Neuronal stem cell (in vitro differentiated cells): ENCODE measurements at regions not wholly inside any gene's neighbourhood (a gene's known extent, or its start where the extent isn't known, plus 50 kb on each side); places are given as distances from the start of the nearest gene placed in this dataset.
"Not testable (repeated sequence)": the region's sequence is repeated elsewhere in the genome, so short reads cannot be mapped to it uniquely, and the experiment has no call there.

Source experiments
- DNase-seq: peaks from one replicate; pipeline ENCODE4 v3.0.0-alpha.2; 2013; ENCODE audit warnings: low spot score
- H2AFZ ChIP-seq: one replicate; pipeline ENCODE4 v1.6.1; 2013; ENCODE audit warnings: mild to moderate bottlenecking, low read length, inconsistent platforms
- H2AK5ac ChIP-seq: 2 replicates; pipeline ENCODE4 v1.6.1; 2013; ENCODE audit warnings: low read depth, mild to moderate bottlenecking, inconsistent platforms, low read length, moderate library complexity, mixed read lengths
- H2BK120ac ChIP-seq: 2 replicates; pipeline ENCODE4 v1.6.1; 2013; ENCODE audit warnings: low read depth, mild to moderate bottlenecking, inconsistent platforms, low read length, moderate library complexity, mixed read lengths
- H2BK12ac ChIP-seq: one replicate; pipeline ENCODE4 v1.6.1; 2013; ENCODE audit warnings: low read length, inconsistent platforms
- H2BK15ac ChIP-seq: 2 replicates; pipeline ENCODE4 v1.6.1; 2013; ENCODE audit warnings: mild to moderate bottlenecking, low read length, inconsistent platforms, mixed read lengths
- H2BK5ac ChIP-seq: one replicate; pipeline ENCODE4 v1.6.1; 2013; ENCODE audit warnings: inconsistent platforms, mild to moderate bottlenecking, low read length, moderate library complexity
- H3K14ac ChIP-seq: one replicate; pipeline ENCODE4 v1.6.1; 2013; ENCODE audit warnings: low read length, inconsistent platforms
- H3K18ac ChIP-seq: 2 replicates; pipeline ENCODE4 v1.6.1; 2013; ENCODE audit warnings: low read length, inconsistent platforms
- H3K23ac ChIP-seq: 2 replicates; pipeline ENCODE4 v1.6.1; 2013; ENCODE audit warnings: low read depth, mild to moderate bottlenecking, mixed read lengths, low read length, inconsistent platforms; ENCODE audit not compliant: poor library complexity
- H3K27ac ChIP-seq: replicated peaks from 3 replicates; pipeline ENCODE4 v1.5.1; 2013; ENCODE audit warnings: low read length, inconsistent platforms
- H3K27me3 ChIP-seq, 3 experiments: 2 replicates each; pipeline ENCODE4 v1.6.1; 2013; ENCODE audit warnings: low read length in 3 of 3, mild to moderate bottlenecking in 2 of 3, inconsistent platforms in 1 of 3, low read depth in 1 of 3, mixed read lengths in 1 of 3, moderate library complexity in 1 of 3; ENCODE audit not compliant: control insufficient read depth in 3 of 3, insufficient read depth in 3 of 3
- H3K36me3 ChIP-seq, 2 donors: replicated peaks in 1 of 2; 2 replicates each; pipeline ENCODE4 v1.6.1; 2013; ENCODE audit warnings: low read length in 2 of 2; ENCODE audit not compliant: control insufficient read depth in 2 of 2, insufficient read depth in 2 of 2
- H3K4ac ChIP-seq: 2 replicates; pipeline ENCODE4 v1.6.1; 2013; ENCODE audit warnings: inconsistent platforms, mild to moderate bottlenecking, low read length, moderate library complexity
- H3K4me1 ChIP-seq, 2 donors: 1 replicate in 1 of 2; 2 replicates in 1 of 2; pipeline ENCODE4 v1.6.1; 2013; ENCODE audit warnings: low read length in 2 of 2, low read depth in 1 of 2; ENCODE audit not compliant: control insufficient read depth in 2 of 2, insufficient read depth in 1 of 2
- H3K4me2 ChIP-seq: one replicate; pipeline ENCODE4 v1.6.1; 2013; ENCODE audit warnings: mild to moderate bottlenecking, low read length, inconsistent platforms; ENCODE audit not compliant: insufficient read depth, poor library complexity, severe bottlenecking
- H3K4me3 ChIP-seq, 2 donors: 2 replicates each; pipeline ENCODE4 v1.5.1; 2013; ENCODE audit warnings: low read length in 2 of 2, mild to moderate bottlenecking in 2 of 2, inconsistent platforms in 1 of 2, moderate library complexity in 1 of 2
- H3K79me1 ChIP-seq: one replicate; pipeline ENCODE4 v1.6.1; 2013; ENCODE audit warnings: low read depth, mild to moderate bottlenecking, inconsistent platforms, low read length, moderate library complexity
- H3K9ac ChIP-seq: one replicate; pipeline ENCODE4 v1.6.1; 2013; ENCODE audit warnings: mild to moderate bottlenecking, low read depth, low read length, inconsistent platforms; ENCODE audit not compliant: poor library complexity
- H3K9me3 ChIP-seq, 2 donors: replicated peaks in 1 of 2; 2 replicates each; pipeline versions ENCODE3 to v1.6.1; 2013; ENCODE audit warnings: low read length in 2 of 2, mild to moderate bottlenecking in 2 of 2, inconsistent platforms in 1 of 2, low read depth in 1 of 2, mixed read lengths in 1 of 2, moderate library complexity in 1 of 2; ENCODE audit not compliant: control insufficient read depth in 2 of 2, insufficient read depth in 1 of 2
- H4K8ac ChIP-seq: one replicate; pipeline ENCODE4 v1.6.1; 2013; ENCODE audit warnings: low read depth, mild to moderate bottlenecking, inconsistent platforms, low read length, moderate library complexity
- H4K91ac ChIP-seq: one replicate; pipeline ENCODE4 v1.6.1; 2013; ENCODE audit warnings: low read length, low read depth, mild to moderate bottlenecking, inconsistent platforms; ENCODE audit not compliant: poor library complexity
- WGBS, 2 donors: extraction: QIAGEN DNeasy Blood & Tissue Kit; methylation state at CpG; one replicate each; pipeline ENCODE4 v1.1.7; 2013; ENCODE audit warnings: missing lambda C conversion rate in 2 of 2, mixed read lengths in 1 of 2; ENCODE audit not compliant: insufficient read length in 2 of 2, insufficient replicate concordance in 1 of 2; ENCODE audit errors: extremely low coverage in 2 of 2; 5-methylcytosine and 5-hydroxymethylcytosine counted together

- H3K23ac ChIP-seq, H2BK5ac ChIP-seq, H3K14ac ChIP-seq, H3K4me3 ChIP-seq, DNase-seq, H2AK5ac ChIP-seq, H4K8ac ChIP-seq, H2BK12ac ChIP-seq, H3K9me3 ChIP-seq, H3K4me1 ChIP-seq, H3K36me3 ChIP-seq, H3K18ac ChIP-seq, H4K91ac ChIP-seq, H3K27me3 ChIP-seq, H2AFZ ChIP-seq, H2BK120ac ChIP-seq, H3K79me1 ChIP-seq, H3K27ac ChIP-seq, H3K9ac ChIP-seq, H3K4me2 ChIP-seq, H3K4ac ChIP-seq, H2BK15ac ChIP-seq: not testable (repeated sequence)
- no CpG with 5 or more reads among the region's 5 CpGs for WGBS, 2 donors
Observed at GRCh38 chrX:39702636-39703035, 395.1 kb downstream of the BCOR start.

DNA sequence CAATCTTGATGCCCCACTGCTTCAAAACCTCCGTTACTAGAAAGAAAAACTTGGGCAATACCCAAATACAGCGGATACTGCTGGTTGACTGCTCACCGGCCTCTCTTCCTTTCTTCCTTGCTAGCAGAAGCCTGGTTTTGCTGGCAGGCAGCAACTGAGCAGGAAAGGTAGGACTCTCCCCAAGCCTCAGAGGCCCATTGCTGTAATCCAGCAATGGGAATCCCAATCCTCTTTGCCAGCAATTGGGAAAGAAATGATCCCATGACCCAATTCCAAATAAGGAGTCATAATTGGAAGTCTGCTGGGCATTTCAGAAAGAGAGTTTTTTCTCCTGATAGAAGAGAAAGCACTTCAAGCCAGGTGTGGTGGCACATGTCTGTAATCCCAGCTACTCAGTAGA, 394.5 kb downstream of the BCOR start:
- WGBS, 2 donors, result no CpG with 5 or more reads among the region's 3 CpGs
- Histone ChIP-seq H3K36me3 (no peaks in the 10 kb centered on the region), H4K8ac (no peak overlapping the region), H2BK120ac (no peak overlapping the region), H2BK12ac (no peak overlapping the region), H3K4me1 (no peaks in the 10 kb centered on the region), H2BK15ac (no peak overlapping the region), H3K4ac (no peak overlapping the region), H3K79me1 (no peaks in the 10 kb centered on the region), H3K27ac (no peak overlapping the region), H3K18ac (no peak overlapping the region), H3K14ac (no peak overlapping the region), H3K9ac (no peak overlapping the region), H3K4me3 (no peak overlapping the region), H3K23ac (no peak overlapping the region), H3K9me3 (no peaks in the 10 kb centered on the region), H3K4me2 (no peak overlapping the region), H3K27me3 (no peaks in the 10 kb centered on the region), H2BK5ac (no peak overlapping the region), H2AFZ (no peak overlapping the region), H2AK5ac (no peak overlapping the region), H4K91ac (no peak overlapping the region)
- no peak for DNase-seq

GRCh38 chrX:39704590-39704989, 393.2 kb downstream of the BCOR start:
- peaks cover 0 to 4% (median 0%) of the 10 kb centered on the region in 3 experiments for H3K27me3 ChIP-seq
- H3K14ac ChIP-seq, result no peak overlapping the region
- DNase-seq, result no peak
- H3K4me1 ChIP-seq, result no peaks in the 10 kb centered on the region
- H3K36me3 ChIP-seq, result no peaks in the 10 kb centered on the region
- H3K9ac ChIP-seq, result no peak overlapping the region
- no peak overlapping the region for H2BK5ac ChIP-seq
- no peak overlapping the region for H3K4me2 ChIP-seq
- H4K91ac ChIP-seq, result no peak overlapping the region
- H2BK12ac ChIP-seq, result no peak overlapping the region
- no peak overlapping the region for H4K8ac ChIP-seq
- H3K9me3 ChIP-seq, result no peaks in the 10 kb centered on the region
- H2AFZ ChIP-seq, result no peak overlapping the region
- H3K79me1 ChIP-seq, result no peaks in the 10 kb centered on the region
- no peak overlapping the region for H3K4ac ChIP-seq
- H3K27ac ChIP-seq, result no peak overlapping the region
- no peak overlapping the region for H2BK120ac ChIP-seq
- H3K18ac ChIP-seq, result no peak overlapping the region
- WGBS, 2 donors, result no CpG with 5 or more reads among the region's 5 CpGs
- H2BK15ac ChIP-seq, result no peak overlapping the region
- H3K4me3 ChIP-seq, result no peak overlapping the region
- H2AK5ac ChIP-seq, result no peak overlapping the region
- no peak overlapping the region for H3K23ac ChIP-seq

- Histone ChIP-seq H3K9ac (no peak overlapping the region), H3K14ac (no peak overlapping the region), H2AFZ (no peak overlapping the region), H4K8ac (no peak overlapping the region), H2BK15ac (no peak overlapping the region), H3K4me1 (no peaks in the 10 kb centered on the region), H3K27me3 (peaks cover 0 to 4% (median 0%) of the 10 kb centered on the region in 3 experiments), H3K18ac (no peak overlapping the region), H4K91ac (no peak overlapping the region), H2BK120ac (no peak overlapping the region), H2AK5ac (no peak overlapping the region), H2BK12ac (no peak overlapping the region), H3K9me3 (no peaks in the 10 kb centered on the region), H2BK5ac (no peak overlapping the region), H3K23ac (no peak overlapping the region), H3K36me3 (no peaks in the 10 kb centered on the region), H3K4me2 (no peak overlapping the region), H3K79me1 (no peaks in the 10 kb centered on the region), H3K27ac (no peak overlapping the region), H3K4ac (no peak overlapping the region), H3K4me3 (no peak overlapping the region)
- no CpG with 5 or more reads among the region's 2 CpGs for WGBS, 2 donors
- DNase-seq, result no peak
Observed at GRCh38 chrX:39705290-39705689, 392.5 kb downstream of the BCOR start.
